ENCODE measurements at regions not wholly inside any gene's neighbourhood (a gene's known extent, or its start where the extent isn't known, plus 50 kb on each side); places are given as distances from the start of the nearest gene placed in this dataset.

DNA sequence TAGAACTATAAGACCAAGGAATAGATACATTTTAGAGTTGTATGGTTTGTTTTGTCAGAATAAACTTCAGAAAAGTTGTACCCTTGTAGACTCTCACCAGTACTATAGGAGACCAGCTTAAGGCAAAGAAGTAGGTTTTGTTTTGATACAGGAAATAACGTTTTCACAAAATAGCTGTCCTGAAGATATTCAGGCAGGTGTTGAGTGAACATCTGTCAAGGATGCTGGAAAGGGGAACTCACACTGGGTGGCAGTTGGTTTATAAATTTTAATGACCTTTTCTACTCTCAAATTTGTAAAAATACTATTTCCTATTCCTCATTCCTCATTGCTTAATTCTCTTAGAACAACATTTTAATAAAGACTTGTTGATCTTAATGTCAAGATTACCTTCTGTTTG lies 174.0 kb upstream of the MAN1A1 start:
- TF ChIP-seq, protein P1, sequence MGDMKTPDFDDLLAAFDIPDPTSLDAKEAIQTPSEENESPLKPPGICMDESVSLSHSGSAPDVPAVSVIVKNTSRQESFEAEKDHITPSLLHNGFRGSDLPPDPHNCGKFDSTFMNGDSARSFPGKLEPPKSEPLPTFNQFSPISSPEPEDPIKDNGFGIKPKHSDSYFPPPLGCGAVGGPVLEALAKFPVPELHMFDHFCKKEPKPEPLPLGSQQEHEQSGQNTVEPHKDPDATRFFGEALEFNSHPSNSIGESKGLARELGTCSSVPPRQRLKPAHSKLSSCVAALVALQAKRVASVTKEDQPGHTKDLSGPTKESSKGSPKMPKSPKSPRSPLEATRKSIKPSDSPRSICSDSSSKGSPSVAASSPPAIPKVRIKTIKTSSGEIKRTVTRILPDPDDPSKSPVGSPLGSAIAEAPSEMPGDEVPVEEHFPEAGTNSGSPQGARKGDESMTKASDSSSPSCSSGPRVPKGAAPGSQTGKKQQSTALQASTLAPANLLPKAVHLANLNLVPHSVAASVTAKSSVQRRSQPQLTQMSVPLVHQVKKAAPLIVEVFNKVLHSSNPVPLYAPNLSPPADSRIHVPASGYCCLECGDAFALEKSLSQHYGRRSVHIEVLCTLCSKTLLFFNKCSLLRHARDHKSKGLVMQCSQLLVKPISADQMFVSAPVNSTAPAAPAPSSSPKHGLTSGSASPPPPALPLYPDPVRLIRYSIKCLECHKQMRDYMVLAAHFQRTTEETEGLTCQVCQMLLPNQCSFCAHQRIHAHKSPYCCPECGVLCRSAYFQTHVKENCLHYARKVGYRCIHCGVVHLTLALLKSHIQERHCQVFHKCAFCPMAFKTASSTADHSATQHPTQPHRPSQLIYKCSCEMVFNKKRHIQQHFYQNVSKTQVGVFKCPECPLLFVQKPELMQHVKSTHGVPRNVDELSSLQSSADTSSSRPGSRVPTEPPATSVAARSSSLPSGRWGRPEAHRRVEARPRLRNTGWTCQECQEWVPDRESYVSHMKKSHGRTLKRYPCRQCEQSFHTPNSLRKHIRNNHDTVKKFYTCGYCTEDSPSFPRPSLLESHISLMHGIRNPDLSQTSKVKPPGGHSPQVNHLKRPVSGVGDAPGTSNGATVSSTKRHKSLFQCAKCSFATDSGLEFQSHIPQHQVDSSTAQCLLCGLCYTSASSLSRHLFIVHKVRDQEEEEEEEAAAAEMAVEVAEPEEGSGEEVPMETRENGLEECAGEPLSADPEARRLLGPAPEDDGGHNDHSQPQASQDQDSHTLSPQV (IDR thresholded peaks at IDR 0.05) = no peak
- TF ChIP-seq RFX5 (IDR thresholded peaks at IDR 0.05; ENCODE audit: low read depth, low read length) = no peak
- TF ChIP-seq, protein P2, sequence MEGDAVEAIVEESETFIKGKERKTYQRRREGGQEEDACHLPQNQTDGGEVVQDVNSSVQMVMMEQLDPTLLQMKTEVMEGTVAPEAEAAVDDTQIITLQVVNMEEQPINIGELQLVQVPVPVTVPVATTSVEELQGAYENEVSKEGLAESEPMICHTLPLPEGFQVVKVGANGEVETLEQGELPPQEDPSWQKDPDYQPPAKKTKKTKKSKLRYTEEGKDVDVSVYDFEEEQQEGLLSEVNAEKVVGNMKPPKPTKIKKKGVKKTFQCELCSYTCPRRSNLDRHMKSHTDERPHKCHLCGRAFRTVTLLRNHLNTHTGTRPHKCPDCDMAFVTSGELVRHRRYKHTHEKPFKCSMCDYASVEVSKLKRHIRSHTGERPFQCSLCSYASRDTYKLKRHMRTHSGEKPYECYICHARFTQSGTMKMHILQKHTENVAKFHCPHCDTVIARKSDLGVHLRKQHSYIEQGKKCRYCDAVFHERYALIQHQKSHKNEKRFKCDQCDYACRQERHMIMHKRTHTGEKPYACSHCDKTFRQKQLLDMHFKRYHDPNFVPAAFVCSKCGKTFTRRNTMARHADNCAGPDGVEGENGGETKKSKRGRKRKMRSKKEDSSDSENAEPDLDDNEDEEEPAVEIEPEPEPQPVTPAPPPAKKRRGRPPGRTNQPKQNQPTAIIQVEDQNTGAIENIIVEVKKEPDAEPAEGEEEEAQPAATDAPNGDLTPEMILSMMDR (IDR thresholded peaks at IDR 0.05 in 2 of 3, conservative IDR thresholded peaks at IDR 0.05 in 1 of 3; ENCODE audit: insufficient read depth in 2 of 3, low read depth in 1 of 3, low read length in 3 of 3) = no peak
- no peak for TF ChIP-seq POLR2H (tag; IDR thresholded peaks at IDR 0.05; ENCODE audit: low read depth)
